ENCODE measurements at regions not wholly inside any gene's neighbourhood (a gene's known extent, or its start where the extent isn't known, plus 50 kb on each side); places are given as distances from the start of the nearest gene placed in this dataset.

GRCh38 chr9:16184964-16185646 lies 632.3 kb downstream of the CCDC171 start:
- TF ChIP-seq YY1 (IDR thresholded peaks at IDR 0.05) (no peak), CTCF (IDR thresholded peaks at IDR 0.05; ENCODE audit: low read depth, low read length, missing input control) (no peak), MAX (IDR thresholded peaks at IDR 0.05) (no peak), EGR1 (IDR thresholded peaks at IDR 0.05; ENCODE audit: low read depth in 2 of 2) (no peak), REST (IDR thresholded peaks at IDR 0.05) (no peak), TAF1 (conservative IDR thresholded peaks at IDR 0.05) (no peak), GABPA (IDR thresholded peaks at IDR 0.05 in 1 of 2, conservative IDR thresholded peaks at IDR 0.05 in 1 of 2) (no peak), ZBTB33 (IDR thresholded peaks at IDR 0.05) (no peak), RAD21 (IDR thresholded peaks at IDR 0.05) (no peak), JUND (IDR thresholded peaks at IDR 0.05) (no peak), HNF4G (IDR thresholded peaks at IDR 0.05) (no peak)

All from liver (tissue), 3 donors.